Hepatic stellate cell (primary cell): ENCODE measurements at regions not wholly inside any gene's neighbourhood (a gene's known extent, or its start where the extent isn't known, plus 50 kb on each side); places are given as distances from the start of the nearest gene placed in this dataset.

Experiments used
- DNase-seq: peaks from one replicate; pipeline ENCODE4 v3.0.0; 2011; ENCODE audit warnings: low spot score

DNA sequence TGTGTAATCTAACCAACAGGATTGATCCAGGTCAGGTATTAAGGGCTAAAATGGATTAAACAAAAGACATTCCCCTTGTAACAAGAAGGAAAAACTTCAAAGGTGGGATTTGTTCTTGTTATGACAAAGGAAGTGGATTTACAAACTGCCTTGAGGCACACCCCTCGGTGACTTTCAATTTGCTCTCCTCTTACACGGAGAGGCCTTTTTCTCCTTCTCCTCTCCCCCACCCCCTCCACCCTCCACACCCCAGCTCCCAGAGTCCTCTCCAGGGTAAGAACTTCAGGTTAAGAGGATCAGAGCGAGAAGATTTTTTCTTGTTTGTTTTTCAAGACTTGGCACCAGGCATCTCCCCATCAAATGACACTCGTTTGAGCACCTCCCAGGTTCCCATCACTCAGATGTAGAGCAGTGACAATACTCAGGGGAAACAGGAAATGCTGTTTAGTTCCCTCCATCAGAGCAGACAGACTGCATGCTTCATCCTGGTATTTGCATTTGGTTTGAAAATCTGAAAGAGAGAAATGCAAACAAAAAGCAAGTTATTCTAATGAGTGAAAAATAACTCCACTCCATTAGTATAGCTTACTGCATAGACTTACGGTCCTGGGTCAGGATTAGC, 77.6 kb upstream of the TMEM260 start:
- DNase-seq, result no peak

DNA sequence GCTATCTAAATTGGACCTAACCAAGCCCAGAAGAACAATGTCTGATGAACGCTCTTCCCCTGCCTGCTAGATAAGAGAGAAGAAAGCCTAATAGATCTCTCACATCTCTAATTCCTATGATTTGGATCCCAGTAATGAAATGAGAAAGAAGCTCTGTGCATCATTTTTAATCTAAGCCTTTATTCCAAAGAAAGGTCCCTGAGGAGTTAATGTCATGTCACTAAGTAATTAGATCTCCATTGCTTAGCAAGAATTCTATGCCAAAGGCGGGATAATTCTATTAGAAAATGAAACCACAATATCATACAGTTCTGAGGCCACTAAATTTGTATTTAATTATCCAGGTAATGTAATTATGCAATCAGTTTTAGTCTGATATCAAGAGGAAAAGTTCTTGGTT, 74.2 kb upstream of the TMEM260 start:
- no peak for DNase-seq

DNA sequence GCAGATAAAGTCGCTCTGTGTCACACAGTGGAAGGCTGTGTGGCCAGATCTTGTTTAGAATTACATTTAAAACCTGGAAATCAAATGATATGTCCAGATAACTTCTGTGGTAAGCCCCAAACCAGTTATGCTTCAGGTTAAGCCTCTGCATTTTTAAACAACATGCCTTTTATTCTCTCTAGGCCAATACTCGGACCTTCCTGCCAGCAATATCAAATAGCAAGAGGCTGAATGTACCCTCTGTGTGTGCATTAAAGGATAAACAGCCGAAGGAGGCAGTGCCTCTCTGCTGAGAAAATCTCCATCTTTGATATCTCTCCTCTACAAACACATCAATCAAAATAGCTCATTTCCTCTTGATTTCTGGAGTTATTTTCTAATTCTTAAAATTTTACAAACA, 67.1 kb upstream of the TMEM260 start:
- no peak for DNase-seq

DNA sequence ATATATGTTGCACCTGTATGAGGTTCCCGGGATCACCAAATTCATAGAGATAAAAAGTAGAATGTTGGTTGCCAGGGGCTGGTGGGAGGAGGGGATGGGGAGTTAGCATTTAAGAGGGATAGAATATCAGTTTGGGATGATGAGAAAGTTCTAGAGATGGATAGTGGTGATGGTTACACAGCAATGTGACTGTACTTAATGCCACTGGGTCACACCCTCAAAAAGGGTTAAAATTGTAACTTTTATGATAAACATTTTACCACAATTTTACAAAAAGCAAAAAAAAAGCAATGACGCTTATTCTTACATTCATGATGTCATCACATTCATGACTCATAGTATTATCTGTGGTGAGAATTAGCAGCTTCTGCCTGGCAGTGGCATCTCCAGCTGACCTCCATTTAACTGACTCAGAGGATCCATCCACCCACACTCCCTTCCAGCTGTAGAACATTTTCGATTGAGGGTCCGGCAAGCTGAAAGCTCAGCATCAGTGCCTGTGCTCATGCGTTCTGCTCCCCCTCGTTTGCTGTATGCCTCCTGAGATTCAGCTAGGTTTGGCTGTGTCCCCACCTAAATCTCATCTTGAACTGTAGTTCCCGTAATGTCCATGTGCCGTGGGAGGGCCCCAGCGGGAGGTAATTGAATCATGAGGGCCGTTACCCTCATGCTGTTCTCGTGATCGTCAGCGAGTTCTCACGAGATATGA, 64.8 kb upstream of the TMEM260 start:
- no peak for DNase-seq

DNA sequence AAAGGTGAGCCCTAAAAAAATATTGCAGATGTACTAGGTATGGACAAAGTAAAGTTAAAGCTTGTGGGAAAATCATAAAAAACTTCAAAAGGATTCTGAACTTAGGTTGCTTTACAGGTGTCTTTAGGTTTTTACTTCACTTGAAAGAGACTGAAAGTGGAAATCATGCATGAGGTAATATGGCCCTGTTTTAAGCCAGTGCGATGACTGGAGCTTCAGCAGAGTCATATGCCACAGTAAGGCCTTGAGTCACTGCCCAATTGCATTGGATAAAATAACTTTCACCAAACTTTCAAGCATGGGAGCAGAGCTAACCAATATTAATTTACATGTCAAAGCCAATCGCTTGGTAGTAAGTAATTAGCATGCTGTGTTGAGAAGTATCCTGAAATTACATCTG, 63.9 kb upstream of the TMEM260 start:
- no peak for DNase-seq

DNA sequence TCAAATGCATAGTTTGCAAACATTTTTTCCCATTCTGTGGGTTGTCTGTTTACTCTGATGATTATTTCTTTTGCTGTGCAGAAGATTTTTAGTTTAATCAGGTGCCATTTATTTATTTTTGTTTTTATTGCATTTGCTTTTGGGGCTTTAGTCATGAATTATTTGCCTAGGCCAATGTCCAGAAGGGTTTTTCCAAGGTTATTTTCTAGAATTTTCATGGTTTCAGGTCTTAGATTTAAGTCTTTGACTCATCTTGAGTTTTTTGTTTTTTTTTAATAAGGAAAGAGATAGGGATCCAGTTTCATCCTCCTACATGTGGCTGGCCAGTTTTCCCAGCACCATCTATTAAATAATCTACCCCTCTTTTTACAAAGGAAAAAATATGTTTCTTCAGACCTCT, 57.2 kb upstream of the TMEM260 start:
- no peak for DNase-seq

DNA sequence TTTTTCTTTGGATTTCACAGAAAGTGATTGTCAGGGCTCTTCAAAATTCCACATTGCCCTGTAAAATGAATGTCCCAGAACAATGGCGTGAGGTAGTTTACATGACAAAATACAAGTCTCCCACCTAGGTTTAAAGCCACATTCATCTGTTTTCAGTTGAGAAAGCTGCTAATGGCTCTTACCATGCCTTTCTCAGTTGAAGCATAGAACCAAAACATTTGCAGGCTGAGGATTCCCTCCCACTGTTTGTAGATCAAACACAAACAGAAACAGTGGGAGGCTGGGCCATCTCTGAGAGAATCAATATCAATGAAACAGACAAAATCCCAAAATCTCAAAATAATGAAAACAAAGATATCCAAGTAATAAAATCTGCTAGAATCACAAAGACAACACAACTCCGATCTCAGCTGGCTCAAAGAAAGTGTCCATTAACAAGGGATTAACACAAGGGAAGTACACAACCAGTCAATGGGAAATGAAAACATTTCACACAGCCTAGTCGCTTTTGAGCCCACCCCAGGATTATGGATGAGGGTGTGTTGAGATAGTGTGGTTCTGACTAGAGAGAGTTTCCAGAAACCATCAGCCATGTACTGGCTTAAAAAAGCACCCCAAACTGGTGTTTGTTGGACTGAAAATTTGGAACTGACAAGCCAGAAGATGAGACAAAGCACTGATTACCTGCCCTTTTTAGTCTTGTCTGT, 54.5 kb upstream of the TMEM260 start:
- DNase-seq, result no peak

DNA sequence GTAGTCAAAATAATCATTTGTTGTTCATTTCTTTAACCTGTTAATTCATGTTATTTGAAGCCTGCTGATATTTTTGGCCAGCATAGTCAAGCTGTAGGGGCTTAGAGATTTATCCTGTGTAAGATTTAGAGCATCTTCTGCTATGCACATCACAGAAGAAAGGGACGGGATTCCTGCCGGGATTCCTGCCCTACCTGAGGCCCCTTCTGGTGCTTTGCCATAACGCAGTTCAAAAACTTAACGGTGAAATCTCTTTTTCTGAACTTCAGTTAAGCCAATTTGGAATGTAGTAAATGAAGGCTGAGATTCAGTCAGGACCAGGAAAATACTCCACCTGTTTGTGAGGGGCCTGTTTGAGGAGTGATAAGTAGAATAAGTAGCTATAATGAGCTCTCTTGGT, 50.7 kb upstream of the TMEM260 start:
- no peak for DNase-seq
